NCI-H82 treated with DMSO at 0.1 percent for 48 hours (cell line): ENCODE measurements at regions not wholly inside any gene's neighbourhood (a gene's known extent, or its start where the extent isn't known, plus 50 kb on each side); places are given as distances from the start of the nearest gene placed in this dataset.

Source experiments
- DNase-seq: peaks from one replicate; lab custom pipeline; 2025; ENCODE audit not compliant: unreplicated experiment; lab: John Stamatoyannopoulos, UW

DNA sequence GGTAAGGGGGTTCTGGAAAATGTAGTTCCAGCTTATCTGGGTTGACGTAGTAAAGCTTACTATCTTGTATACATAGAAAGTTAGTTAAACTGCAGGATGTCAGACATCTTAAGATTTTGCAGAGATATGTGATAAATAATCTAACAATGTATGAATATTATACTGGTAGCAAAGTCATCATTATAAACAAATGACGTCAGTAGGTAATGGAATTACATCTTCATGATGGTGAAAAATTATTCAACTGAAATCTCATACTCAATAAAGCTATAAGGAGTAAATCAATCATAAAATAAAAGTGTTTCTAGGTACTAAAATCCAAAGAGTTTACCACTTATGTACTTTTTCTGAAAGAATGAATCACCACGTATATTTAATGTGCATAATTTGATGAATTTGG lies 217.3 kb upstream of the CDH10 start:
- no peak for DNase-seq

DNA sequence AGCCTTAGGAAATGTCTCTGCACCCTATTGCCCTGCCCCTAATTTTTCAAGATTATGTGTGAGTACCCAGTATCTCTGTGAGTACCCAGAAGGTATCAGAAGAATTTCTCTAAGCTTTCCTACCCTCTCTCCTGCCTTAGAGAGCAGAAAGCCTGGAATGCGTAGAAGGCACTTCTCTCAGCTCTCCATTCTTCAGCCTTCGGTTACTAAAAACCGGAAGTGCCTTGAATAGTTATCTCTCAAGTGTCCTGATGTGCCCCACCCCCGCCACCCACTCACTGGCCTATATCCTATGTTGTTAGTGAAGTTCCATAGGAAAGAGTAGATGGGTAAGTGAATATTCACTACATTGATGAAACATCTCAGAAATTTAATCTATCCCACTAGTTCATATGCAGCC lies 210.7 kb upstream of the CDH10 start:
- no peak for DNase-seq

DNA sequence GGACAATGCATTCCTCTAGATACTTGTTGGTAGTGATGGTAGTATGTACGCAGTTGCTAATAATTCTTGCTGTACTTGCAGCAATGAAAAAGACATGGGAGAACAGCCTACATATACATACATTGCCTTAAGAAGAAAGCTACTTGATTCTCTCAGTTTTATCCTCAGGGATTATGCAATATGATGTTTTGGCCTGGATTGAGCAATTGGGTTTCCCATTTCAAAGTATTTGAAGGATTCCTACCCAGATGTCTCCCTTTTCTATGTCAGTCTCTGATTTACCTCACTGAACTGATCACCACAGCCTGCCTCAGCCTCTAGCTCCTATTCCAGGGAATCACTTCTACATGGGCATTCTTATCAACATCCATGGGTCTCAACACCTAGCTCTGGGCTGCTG lies 210.1 kb upstream of the CDH10 start:
- DNase-seq, result no peak

- no peak for DNase-seq
These were observed 209.6 kb upstream of the CDH10 start for GRCh38 chr5:24854350-24854749.

GRCh38 chr5:24850926-24851486 lies 206.2 kb upstream of the CDH10 start:
- no peak for DNase-seq

DNA sequence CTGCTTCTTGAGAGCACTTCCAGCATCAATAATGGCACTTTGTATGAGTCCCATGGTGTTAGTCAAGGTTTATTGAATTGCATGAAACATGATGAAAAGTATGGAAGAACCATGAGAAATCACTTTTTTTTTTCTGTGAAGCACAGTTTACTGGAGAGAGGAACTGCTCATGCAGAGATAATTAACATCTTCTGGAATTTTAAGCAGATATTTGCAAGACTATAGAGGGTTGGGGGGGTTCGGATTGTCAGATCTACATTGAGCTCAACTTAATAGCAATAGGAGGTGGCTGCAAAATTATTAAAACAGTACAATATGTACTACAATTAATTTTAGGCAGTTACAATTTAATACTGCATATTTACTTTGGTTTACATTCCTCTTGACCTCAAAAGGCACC lies 204.4 kb upstream of the CDH10 start:
- no peak for DNase-seq

DNA sequence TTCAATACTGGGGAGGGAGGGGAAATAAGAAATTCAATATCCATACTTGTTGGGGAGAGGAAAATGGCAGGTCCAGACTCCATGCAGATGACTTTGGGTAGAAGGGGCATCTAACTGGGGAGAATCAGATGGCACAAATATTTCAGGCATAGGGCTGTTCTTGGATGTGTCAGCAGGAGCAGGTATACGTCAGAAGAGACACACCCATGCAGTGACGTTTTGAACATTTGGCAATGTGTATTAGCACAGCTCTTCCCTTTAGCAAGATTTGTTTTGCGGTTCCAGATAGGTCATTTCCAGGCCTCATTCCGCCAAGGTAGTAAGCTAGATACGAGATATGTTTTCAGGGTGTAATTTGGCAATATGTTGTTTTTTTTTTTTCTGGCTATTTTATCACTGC lies 187.2 kb upstream of the CDH10 start:
- no peak for DNase-seq

- no peak for DNase-seq
These were observed 178.8 kb upstream of the CDH10 start for GRCh38 chr5:24823625-24824024.

- no peak for DNase-seq
These were observed 175.1 kb upstream of the CDH10 start for GRCh38 chr5:24819841-24820240.

GRCh38 chr5:24817966-24818365 lies 173.2 kb upstream of the CDH10 start:
- DNase-seq, result no peak

- no peak for DNase-seq
These were observed 171.4 kb upstream of the CDH10 start for GRCh38 chr5:24816206-24816605.

DNA sequence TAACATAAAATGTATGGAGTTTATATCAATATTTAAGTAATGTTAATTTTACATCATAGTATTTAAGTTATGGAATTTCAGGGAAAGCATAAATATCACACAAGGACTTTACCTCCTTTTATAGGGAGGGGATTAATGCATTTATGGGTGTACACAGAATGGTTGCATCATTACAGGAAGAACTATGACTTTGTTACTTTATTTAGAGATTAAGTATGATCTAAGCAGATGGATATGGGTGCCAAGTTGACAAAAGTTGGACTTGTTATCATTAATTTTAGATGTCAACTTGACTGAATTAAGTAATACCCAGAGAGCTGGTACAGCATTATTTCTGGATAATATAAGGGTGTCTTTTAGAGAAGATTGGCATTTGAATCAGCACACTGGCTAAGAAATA lies 160.5 kb upstream of the CDH10 start:
- no peak for DNase-seq

DNA sequence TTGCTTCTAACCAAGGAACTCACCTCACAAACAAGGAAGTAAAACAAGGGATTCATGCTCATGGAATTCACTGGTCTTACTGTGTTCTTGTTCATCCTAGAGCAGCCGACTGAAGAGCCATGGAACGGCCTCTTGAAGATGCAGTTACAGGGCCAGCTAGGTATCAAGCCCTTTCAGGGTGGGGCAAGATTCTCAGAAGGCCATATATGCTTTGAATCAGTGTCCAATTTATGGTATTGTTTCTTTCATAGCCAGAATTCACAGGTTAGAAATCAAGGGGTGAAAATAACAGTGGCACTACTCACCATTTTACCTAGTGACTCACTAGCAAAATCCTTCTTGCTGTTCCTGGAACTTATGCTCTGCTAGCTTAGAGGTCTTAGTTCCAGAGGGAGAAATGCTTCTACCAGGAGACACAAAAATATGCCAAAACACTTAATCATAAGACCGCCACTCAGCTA lies 159.5 kb upstream of the CDH10 start:
- no peak for DNase-seq

DNA sequence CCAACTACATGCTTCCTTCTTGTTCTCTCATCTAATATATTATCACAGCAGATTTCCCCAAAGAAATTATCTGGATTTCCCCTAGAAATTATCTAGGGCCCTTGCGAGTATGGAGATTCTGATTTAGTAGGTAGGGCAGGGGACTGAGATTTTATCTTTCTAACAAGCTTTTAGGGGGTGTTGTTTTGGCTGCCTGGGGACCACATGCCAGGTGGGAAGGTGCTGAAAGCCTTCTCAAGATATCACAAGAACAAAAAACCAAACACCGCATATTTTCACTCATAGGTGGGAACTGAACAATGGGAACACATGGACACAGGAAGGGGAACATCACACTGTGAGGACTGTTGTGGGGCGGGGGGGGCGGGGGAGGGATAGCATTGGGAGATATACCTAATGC lies 146.5 kb upstream of the CDH10 start:
- DNase-seq, result no peak

- DNase-seq, result no peak
These were observed 145.0 kb upstream of the CDH10 start for GRCh38 chr5:24789611-24790351.

- DNase-seq, result no peak
These were observed 144.2 kb upstream of the CDH10 start for GRCh38 chr5:24788829-24789514.

DNA sequence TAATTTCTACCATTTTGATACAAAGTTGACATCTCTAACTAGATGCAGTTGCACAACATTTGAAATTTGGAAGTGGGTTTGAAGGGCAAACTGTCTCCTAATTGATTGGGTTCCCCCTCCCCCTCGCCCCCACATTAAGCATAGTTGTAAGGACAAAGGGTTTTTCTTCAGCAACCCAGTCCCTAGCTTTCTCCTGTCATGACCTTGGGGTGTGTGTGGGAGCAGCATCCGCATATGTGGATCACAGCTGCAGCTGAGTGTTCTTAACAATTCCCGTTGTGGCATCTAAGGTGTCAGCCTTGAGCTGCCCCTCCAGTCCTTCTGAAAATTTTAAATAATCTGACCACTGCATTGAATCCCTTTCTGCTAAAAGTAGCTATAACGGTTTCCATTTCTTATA lies 141.3 kb upstream of the CDH10 start:
- no peak for DNase-seq

GRCh38 chr5:24783596-24783995 lies 138.8 kb upstream of the CDH10 start:
- no peak for DNase-seq

DNA sequence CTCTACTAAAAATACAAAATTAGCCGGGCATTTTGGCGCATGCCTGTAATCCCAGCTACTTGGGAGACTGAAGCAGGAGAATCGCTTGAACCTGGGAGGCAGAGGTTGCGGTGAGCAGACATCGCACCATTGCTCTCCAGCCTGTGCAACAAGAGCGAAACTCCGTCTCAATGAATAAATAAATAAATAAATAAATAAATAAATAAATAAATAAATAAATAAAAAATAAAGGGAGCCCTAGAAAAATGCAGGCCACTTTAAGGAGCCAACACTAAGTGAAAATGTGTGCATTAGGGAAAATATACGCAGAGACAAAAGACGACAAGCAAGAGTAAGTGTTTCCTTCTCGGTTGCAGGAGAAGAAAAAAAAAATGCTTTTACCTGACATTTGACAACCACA lies 132.6 kb upstream of the CDH10 start:
- no peak for DNase-seq

DNA sequence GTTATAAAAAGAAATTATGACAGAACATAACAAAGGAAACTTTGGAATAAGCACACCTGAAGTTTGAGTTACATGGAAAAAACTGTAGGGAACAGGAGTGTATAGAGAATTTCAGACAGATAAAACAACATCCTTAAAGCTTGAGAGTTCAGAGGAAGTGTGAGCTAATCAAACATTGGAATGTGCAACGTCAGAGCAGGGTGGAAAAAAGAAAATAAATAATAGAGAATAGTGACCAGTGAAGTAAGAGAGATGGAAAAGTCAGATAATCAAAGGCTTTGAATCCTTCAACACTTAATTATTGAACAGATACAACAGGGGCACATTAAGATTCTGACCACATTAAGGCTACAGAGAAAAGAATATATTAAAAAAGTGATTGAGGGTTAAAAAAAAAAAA lies 128.5 kb upstream of the CDH10 start:
- DNase-seq, result no peak

DNA sequence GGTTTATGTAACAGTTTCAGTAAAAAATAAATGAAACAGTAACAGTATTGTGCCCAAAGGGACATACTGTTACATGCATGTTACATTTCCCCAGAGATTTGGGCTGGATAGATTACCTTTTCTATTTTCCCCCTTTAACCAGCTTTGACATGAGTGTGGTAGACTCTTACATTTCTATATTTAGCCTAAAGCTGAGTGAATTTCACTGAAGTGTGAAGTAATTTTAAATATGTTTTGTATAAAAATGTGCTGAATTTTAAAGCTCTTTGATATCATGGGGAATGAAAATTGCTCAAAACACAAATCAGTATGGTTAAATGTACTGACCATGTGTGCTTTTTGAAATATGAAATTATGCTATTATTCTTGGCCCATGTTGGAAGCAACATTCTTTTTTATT lies 122.3 kb upstream of the CDH10 start:
- DNase-seq, result no peak

GRCh38 chr5:24765219-24765618 lies 120.4 kb upstream of the CDH10 start:
- DNase-seq, result no peak
